ENCODE measurements at regions not wholly inside any gene's neighbourhood (a gene's known extent, or its start where the extent isn't known, plus 50 kb on each side); places are given as distances from the start of the nearest gene placed in this dataset.

DNA sequence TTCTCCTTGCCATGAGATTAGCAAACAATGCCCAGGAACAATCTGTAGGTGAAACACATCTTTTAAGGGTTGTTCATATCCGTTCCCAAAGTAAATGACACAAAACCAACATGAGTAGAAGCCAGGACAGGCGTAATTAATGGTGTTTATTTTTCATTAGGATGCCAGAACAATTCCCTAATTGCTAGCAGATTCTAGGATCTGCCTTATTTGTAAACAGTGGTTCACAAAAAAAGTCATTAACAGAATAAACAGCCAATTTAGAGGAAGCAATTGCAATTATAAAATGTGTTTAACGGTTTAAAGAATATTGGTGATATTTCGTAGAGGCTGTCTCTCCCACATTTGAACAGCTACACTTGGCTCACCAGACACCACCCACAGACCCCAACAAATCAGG, 250.6 kb upstream of the GPR26 start:
- DNase-seq: no peak

DNA sequence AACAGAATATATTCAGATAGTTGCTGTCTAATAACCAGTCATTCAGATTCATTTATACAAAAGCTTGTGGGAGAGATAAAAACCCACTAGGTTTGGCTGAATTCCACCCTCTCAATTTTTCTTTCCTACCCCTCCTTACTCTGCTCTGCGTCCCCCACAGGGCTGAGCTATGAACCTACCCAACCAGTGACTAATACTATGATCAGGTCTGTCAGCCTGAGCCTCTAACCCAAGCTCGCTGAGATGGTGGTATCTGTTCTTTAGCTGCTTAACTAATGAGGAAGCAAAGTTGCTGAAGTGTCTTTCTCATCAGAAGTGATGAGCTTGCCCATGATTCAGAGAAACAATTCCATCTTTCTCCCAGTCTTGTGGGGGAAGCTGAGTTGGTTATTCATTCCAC, 248.7 kb upstream of the GPR26 start:
- no peak for DNase-seq

DNA sequence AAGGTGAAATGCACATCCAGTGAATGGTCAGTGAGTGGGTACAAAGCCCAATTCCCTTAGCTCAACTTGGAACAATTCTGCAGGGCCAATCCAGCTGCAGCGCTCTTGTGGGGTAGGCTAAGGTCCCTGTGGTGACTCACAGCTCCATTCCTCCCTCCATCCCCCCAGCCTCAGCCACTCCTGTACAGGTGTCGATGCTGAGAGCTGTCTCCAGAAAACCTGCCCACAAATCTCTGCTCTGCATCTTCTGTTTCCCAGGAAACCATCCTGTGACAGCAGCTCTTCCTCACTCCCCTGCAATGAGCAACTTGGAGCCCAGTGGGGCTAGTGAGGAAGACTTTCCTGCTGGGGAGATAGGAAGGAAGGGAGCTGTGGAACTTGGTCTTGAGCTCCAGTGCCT, 244.7 kb upstream of the GPR26 start:
- no peak for DNase-seq

DNA sequence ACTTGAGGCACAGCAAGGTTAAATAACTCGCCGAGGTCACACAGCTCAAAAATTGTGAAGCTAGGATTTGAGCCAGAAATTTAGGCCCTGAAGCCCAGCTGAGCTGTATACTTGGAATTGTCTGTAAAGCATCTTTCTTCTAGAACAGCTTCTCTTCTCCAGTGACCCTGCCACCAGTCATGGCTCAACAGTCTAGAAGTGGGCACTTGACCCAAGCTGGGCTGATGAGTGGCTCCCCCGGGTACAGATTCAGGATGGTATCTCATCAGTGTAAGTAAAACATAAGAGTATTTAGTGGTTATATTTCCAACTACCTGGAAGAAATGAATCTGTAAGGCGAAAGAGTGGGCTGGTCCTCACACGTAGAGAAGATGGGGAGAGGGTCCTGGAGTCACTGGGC, 243.9 kb upstream of the GPR26 start:
- DNase-seq: no peak

DNA sequence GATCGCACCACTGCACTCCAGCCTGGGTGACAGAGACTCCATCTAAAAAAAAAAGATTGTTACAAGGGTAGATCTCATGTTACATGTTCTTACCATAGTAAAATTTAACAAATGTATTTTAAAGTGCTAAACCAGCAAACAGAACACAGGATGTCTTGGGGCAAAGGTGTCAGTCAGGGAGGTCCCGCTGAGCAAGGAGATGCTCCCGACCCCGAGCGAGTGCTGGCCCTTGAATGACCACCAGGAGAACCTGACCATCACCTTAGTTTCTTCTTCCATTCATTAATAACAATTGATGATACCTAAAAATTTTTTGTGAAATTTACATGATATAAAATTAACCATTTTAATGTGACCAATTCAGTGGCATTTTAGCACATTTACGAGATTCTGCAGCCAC, 241.6 kb upstream of the GPR26 start:
- no peak for DNase-seq

DNA sequence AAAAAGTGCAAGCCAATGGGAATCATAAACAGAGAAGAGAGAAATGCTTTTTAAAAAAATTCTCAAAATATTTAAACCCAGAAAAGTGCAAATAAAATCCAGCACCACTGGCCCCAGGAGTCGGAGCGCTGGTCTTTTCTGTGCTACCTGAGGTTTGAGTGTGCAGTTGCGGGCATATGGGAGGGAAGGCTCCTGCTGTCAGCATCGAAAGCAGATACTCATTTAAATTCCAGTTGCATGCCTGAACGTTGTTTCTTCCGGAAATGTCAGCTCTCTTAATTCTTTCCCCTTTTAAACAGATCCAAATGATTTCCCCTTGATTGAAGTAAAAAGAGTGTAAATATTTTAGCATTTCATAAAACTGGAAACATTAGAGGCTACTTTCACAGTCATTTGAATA, 240.5 kb upstream of the GPR26 start:
- DNase-seq: no peak

DNA sequence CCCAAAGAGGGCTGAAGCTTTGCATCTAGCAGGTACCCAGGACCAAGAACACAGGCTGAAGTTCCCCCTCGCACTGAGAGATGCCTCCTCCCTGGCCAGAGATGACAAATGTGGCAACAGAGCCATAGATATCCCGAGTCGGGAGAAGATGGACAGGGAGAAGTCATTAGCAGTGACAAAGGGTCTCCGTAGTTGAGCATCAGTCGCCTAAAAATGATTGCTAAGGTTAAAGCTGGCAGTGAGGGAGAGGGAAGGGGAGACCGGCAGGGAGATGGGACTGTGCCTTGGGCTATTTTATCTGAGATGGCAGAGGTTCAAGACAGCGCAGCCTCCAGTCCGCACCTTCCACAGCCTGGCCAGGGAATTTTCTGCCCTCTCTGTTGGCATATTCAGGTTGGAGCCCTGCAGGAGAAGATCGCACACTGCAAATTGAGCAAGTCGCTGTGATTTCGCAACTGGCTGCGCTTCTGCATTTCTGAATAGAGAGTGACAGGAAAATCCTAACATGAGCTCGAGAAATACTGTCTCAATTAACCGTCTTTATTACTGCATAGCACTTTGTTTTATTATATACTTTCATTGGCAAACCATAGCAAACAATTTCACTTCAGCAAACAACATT, 238.9 kb upstream of the GPR26 start:
- no peak for DNase-seq

DNA sequence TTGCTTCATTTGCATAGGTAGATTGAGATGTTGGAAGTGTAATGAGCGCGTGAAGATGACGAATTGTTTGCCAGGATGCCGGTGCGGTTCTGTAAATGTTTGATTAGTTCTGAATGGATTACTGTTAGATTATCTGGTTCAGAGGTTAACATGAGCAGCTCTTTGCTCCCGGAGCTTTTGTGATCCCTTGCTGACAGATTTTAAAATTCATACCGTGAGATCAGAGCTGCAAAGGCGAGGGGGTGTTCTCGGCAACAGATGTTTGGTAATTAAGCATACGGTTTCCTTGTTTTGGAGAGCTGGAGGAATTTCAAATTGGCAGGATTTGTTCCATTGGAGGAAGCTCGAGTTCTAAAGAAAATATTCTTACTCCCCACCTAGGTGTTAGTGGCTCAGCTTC, 237.8 kb upstream of the GPR26 start:
- no peak for DNase-seq

DNA sequence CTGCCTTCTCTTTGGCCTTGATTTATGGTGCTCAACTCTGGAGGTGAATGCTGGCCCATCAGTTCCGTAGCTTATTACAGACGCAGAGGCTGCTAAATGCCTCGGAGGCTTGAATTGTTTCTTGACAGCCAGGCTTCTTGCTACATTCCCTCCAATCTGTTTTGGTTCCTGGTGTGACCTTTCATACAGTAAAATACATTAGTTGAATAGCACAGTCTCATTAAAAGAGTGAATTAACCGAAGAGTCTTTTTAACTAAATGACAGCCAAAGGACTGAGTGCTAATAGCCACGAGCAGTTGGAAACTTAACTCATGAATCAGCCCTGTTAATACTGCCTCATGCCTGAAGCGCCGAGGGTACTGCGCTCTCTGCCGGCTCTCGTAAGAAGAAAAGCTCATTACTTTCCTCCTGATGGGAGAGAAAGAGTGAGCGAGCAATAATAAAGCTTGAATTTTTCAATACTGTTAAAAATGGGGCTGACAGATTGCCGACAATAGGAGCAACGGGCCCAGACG, 236.4 kb upstream of the GPR26 start:
- no peak for DNase-seq

DNA sequence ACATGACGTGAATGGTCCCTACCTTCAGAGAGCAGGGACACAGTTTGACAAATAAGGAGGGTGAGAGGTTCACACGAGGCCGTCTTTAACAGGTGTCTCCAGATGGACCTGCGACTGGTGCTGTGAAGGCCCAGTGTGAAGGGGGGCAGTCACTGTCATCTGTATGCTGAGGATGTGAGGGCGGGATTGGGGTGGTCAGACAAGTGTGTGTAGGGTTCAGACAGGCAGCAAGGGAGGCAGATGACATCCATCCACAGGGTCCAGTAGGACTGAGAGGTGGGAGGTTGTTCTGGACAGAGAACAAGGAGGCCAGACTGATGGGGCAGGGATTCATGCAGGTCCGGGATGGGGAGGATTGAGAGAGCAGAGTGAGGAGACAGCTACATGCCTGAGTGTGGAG, 232.6 kb upstream of the GPR26 start:
- DNase-seq: no peak

DNA sequence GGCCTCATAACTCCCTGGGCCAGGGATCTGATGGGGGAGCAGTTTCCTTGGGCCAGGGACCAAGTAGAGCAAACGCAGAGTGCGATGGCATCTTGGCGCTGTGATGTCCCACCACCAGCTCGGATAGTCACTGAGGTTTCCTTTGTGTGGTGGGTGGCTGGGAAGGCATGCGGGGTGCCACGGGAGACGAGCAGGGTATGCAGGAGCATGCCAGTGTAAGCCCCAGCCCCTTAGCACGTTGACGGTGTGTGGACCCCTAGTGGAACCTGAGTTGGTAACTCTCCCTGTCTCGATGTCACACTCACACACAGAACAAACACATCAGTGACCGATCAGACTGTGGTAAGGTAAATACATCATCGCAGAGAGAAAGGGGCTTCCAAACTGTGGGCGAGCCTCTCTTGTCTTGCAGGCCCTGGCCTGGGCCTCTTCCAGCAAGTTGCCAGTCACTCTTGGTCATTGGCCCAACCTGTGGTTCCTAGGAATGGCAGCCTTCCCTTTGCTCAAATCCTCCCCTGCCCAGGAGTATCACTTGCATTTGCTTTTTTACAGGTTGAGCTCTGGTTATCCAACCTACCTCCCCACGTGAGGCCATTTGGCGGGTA, 231.6 kb upstream of the GPR26 start:
- no peak for DNase-seq

DNA sequence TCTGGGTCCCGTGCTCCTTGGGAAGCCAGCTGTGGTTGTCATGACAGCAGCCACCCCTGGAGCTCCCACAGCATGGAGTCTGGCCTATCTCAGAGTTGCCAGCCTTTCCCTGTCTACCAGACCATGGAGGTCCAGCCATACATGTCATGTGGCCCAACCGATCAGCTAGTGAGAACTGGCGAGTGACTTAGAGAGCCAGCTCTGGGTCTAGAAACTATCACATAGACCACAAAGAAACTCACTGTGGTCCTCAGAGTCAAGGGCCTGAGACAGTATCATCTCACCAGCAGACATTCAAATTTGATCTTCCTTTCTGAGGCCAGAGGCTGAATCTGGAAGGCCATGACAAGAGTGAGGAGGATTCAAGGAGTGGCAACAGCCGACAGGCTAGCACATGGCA, 223.3 kb upstream of the GPR26 start:
- no peak for DNase-seq

DNA sequence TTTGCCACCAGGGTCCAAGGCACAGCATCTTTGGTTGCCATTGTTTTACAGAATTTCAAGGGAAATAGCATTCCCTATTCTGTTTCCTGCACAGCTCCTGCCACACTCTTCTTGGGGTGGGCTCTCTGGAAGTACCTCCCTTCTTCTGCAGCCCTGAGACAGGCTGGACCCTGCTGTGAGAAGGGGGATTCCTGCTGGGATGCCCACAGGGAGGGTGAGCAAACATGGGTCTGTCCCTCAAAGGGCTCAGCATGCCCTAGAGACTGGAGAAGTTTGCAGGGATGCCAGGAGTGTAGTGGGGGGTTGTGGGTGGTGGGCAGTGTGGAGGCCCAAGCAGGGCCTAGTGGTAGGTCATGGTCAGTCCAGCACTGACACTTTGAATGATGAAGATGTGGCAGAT, 222.2 kb upstream of the GPR26 start:
- DNase-seq: no peak

DNA sequence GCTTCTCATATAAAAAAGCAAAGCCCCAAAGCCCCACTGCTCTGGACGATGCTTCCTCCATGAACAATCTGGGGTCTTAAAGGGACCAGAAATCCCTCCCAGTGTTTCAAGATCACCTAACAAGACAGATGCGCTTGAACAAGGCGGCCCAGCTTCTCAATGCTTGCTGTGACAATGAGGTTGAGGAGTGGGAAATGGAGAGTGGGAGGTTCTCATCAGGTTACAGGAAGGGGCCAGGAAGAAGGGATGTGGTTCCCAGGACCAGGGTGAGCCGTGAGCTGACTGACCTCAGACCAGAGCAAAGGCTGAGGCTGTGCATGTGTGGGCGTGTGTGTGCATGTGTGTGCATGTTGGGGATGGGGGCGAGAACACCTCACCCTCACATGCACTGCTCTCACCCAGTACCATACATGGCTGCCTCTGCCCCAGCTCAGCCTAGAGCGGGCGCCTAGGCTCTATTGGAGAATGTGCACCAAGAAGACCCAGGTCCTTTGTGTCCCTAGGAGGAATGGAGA, 220.8 kb upstream of the GPR26 start:
- DNase-seq: no peak

DNA sequence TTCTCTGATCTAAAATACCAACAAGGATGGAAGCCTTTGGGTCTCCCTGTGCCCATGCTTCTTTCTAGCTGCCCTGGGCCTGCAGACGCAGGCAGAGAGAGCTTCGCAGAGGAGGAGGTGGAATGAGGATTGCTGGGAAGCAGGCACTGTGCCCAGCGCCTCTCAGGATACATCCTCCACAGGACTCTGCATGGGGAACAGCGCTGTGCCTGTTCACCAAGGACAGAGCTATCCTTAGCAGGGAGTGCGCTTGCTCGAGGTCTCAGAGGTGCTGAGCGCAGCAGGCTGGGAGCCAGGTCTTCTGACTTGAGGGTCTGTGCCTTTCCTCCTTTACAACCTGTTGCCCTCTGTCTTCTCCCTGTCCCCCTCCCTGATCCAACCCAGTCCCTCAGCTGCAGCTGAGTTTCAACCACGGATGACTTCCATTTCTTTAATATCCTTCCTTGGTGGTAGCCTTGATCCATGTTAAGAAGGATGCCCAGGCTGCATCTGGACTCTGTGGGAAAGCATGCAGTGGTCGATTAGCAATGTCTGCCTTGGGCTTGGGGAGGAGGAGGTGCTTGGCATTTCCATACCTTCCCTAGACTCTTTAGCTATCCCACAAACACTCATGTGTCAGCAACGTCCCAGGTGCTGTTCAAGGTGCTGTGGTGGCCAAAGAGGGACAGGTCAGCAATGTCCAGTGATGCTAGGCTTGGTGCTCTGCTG, 219.6 kb upstream of the GPR26 start:
- no peak for DNase-seq

DNA sequence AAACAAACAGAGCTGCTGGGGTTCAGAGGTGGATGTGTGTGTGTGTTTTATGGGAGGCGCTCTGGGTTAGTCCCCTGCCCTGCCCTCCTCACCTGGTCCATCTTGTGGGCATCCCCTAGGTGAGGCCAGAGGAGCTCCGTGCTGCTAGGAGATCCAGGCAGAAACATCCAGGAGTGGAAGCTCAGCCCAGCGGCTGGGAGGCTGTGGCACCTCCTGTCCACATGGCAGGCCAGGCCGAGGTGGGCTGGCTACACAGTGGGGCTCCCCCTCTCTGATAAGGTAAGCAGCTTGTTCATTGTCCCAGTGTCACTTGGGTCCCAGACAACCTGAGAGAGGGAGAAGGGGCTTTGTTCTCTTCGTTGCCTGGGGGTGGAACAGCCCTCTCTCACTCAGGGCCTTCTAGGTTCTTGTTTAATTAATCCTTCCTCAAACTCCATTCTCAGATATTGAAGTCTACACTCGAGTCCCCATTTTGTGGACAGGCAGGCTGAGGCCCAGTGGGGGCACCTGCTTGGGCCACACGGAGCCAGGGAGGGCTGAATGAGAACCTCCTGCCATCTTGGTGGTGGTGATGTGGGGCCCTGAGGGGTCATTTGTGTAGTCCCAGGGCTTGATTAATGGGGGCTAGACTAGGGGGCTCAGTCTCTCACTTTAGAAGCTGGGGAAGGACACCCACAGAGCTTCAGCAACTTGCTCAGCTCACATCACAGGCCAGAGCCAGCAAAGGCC, 216.8 kb upstream of the GPR26 start:
- DNase-seq: no peak

DNA sequence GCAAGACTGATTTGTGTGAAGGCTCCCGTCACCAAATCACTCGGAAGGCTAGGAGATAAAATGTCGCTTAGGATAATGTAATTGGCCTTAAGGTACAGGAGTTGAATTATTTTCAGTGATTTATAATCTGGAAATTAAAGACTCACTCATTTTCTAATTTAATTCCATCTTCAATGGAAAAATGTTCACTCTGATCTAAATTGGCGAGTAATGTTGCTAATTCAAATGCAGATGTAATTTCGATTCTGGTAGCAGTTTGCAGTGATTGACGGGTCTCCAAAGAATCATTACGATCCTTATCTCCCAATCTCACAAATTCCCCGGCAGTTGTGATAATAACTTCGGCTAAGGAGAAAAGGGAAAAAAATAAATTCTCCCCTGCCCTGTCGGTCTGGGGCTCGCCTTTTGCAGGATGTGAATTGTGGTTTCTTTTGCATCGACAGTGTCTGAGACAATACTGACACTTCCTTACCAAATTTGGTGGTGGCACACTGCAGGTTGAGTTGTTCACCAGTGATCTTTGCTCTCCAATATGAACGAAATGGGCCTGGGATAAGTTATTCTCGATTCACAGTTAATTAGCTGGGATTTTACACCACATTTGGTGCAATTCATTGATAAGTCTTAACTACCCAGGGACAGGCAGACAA, 215.1 kb upstream of the GPR26 start:
- DNase-seq: no peak

DNA sequence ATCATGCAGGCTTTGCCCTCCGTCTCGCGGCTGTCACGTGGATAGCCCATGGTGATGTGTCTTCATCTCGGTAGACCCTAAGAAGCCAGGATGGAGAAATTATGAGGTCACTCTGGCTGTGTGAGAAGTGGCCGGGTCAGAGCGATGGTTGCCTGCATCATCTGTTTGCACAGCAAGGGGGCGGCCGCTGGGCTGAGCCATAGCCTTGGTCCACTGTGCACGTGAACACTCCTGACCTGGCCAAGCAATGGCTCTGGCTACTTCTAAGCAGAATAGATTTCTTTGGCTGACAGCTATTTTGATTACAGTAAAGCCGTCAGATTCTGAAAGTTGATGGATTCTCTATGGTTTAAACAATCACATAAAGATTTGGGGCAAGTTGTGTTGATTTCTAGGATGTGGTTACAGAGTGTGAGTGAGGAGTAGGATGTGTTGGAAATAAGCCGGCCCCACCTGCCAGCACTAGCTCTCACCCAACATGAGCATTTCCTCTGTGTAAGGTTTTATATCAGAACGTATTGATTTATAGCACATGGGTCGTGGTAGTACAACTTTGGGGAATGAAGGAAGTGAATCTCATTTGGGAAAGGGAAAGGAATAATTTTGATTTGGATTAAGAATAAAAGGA, 214.4 kb upstream of the GPR26 start:
- DNase-seq: no peak

DNA sequence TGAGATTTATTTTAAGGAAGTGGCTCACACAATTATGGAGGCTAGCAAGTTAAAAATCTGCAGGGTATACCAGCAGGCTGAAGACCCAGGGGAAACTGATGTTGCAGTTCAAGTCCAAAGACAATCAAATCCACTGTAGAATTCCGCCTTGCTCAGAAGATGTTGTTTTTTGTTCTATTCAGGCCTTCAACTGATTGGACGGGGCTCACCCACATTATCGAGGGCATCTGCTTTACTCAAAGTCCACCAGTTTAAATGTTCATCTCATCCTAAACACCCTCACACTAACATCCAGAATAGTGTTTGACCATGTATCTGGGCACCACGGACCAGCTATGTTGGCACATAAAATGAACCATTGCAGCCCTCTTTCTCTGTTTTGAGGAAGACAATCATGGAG, 211.2 kb upstream of the GPR26 start:
- DNase-seq: no peak

DNA sequence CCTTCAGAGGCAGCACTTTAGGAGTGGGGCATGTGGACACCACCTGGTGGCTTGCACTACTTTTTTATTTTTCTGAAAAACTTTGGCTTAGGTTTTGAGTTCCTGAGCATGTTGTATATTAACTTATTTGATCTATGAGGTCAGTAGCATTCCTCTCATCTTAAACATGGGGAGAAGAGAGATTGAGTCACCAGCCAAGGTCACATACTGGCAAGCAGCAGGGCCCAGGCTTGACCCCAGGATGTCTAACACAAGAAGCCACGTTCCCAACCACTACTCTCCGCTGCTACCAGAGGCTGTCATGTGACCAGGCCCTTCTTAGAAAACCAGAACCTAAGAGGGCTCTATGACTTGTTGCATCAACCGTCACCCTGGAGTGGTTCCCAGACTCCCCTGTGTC, 210.3 kb upstream of the GPR26 start:
- no peak for DNase-seq

DNA sequence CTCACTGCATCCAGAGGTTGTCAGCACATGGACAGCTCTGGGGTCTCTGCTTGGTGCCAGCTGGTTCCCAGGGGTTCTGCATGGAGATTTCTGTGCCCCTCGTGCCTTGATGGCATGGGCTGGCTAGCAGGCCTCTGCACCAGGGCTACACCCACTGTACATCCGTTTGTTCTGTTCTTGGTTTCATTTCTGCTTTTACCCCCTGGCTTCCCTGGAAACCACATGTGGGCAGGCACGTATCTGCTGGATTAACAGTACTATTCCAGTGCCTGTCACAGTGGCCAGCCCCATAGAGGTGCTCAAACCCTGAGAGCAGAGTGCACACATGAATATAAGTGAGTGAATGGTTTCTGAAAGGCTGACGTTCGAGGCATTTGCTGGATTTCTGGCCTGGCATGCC, 207.2 kb upstream of the GPR26 start:
- DNase-seq: no peak

DNA sequence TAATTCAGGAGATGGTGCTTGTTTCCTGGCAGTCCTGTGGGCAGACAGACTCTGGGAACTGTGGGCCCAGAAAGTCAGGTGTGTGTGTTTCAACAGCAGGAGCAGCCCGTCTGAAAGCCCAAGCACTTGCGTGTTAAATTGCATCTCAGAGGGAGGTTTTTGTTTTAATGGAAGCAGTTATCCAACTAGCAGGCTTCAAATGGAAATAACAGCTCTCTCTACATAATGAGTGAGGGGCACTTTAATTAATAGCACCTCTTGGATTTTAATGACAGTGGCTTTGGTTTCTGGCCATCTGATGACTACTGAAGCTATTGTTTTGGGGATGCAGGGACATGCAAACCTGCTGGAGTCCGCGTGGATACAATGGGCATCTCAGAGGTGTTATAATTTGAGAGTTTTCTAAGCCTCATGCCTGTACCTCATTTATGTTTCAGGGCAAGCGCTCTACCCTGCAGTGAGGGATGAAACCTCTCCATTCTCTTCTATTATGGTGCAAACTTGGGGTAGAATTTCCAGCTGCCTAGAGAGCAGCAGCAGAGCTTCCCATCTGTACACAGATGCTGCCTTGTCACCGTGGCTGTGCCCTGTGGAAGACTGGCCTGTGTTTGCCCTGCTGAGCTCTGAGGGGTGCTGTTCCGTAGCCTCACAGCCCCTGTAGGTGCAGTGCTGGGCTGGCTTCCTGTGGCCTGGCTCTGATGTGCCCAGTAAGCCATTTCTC, 206.6 kb upstream of the GPR26 start:
- DNase-seq: no peak

Data from activated naive CD4-positive, alpha-beta T cell (primary cell).